Lower leg skin (tissue), 3 donors: ENCODE measurements at regions not wholly inside any gene's neighbourhood (a gene's known extent, or its start where the extent isn't known, plus 50 kb on each side); places are given as distances from the start of the nearest gene placed in this dataset.

Experiments used
- POLR2A ChIP-seq, 2 donors: fragments of 450-650 bp; IDR thresholded peaks; one replicate each; pipeline ENCODE4 v1.6.1; 2016 to 2017; ENCODE audit warnings: antibody characterized with exemption in 2 of 2, mild to moderate bottlenecking in 1 of 2, moderate library complexity in 1 of 2
- TF ChIP-seq, protein P1 (sequence below), 3 donors: fragments of 450-650 bp; IDR thresholded peaks; one replicate each; pipeline ENCODE4 v1.5.1; 2016; ENCODE audit warnings: antibody characterized with exemption in 3 of 3, mild to moderate bottlenecking in 3 of 3, moderate library complexity in 2 of 3

DNA sequence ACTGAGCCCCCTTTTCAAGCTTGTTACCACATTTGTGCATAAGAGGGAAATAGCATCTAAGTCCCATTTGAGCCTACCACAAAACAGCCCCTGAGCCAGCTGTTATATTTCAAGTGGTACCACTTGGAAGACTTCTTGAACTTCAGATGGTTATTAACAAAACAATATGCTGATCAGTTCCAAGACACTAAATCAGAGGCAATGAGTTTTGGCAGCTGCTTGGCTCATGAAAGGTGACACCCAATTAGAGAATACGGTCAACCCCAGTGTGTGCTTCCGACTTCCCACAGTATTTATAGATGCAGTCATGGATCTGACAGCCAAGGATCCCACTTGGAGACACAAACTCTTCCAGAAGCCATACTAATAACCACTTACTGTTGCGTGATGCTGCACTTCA lies 469.6 kb upstream of the PPP2R3A start:
- TF ChIP-seq, protein P1, sequence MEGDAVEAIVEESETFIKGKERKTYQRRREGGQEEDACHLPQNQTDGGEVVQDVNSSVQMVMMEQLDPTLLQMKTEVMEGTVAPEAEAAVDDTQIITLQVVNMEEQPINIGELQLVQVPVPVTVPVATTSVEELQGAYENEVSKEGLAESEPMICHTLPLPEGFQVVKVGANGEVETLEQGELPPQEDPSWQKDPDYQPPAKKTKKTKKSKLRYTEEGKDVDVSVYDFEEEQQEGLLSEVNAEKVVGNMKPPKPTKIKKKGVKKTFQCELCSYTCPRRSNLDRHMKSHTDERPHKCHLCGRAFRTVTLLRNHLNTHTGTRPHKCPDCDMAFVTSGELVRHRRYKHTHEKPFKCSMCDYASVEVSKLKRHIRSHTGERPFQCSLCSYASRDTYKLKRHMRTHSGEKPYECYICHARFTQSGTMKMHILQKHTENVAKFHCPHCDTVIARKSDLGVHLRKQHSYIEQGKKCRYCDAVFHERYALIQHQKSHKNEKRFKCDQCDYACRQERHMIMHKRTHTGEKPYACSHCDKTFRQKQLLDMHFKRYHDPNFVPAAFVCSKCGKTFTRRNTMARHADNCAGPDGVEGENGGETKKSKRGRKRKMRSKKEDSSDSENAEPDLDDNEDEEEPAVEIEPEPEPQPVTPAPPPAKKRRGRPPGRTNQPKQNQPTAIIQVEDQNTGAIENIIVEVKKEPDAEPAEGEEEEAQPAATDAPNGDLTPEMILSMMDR (IDR thresholded peaks at IDR 0.05), result no peak
- TF ChIP-seq POLR2A (IDR thresholded peaks at IDR 0.05), result no peak
